Fibroblast of skin of back (primary cell): ENCODE measurements at regions not wholly inside any gene's neighbourhood (a gene's known extent, or its start where the extent isn't known, plus 50 kb on each side); places are given as distances from the start of the nearest gene placed in this dataset.
"Not testable (repeated sequence)": the region's sequence is repeated elsewhere in the genome, so short reads cannot be mapped to it uniquely, and the experiment has no call there.

Experiments
- DNase-seq: peaks from one replicate; pipeline ENCODE4 v3.0.0-alpha.2; 2013

DNA sequence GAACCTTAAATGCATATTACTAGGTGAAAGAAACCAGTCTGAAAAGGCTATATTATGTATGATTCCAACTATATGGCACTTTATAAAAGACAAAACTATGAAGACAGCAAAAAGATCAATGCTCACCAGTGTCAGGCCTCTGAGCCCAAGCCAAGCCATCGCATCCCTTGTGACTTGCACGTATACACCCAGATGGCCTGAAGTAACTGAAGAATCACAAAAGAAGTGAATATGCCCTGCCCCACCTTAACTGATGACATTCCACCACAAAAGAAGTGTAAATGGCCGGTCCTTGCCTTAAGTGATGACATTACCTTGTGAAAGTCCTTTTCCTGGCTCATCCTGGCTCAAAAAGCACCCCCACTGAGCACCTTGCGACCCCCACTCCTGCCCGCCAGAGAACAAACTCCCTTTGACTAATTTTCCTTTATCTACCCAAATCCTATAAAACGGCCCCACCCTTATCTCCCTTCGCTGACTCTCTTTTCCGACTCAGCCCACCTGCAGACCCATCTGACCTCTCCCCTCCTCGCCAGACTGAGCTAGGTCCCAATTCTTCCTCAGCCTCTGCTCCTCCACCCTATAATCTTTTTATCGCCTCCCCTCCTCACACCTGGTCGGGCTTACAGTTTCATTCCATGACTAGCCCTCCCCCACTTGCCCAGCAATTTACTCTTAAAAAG lies 1239.5 kb downstream of the OLFM4 start:
- DNase-seq = not testable (repeated sequence)

DNA sequence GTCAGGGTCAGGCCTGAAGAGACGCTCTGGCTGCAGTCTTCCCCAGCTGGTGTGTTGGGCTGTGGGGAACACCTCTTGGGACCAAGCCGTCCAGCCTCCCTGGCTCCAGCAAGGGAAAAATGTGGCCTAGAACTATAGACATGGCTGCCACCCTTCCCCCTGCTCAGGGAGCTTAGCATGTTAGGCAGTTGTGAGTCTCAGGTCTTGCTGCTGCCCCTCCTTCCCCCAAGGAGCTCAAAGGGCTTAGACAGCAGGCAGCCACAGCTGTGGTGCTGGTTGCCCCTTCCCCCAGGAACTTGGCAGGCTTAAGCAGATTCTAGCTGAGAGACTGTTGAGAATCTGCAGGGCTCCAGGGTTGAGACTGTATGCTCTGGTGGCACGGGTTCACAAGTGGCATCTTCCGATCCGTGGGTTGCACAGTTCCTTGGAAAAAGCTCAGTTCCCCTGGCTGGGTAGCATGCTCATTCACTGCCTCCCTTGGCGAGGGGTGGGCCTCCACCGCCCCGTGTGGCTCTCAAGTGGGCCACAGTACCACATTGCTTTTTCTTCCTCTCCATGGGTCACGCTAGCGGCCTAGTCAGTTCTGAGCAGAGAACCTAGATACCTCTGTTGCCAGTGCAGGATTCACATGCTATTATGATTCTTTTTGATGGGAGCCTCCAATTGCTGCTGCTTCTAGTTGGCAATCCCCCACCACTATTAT lies 1258.6 kb downstream of the OLFM4 start:
- no peak for DNase-seq

DNA sequence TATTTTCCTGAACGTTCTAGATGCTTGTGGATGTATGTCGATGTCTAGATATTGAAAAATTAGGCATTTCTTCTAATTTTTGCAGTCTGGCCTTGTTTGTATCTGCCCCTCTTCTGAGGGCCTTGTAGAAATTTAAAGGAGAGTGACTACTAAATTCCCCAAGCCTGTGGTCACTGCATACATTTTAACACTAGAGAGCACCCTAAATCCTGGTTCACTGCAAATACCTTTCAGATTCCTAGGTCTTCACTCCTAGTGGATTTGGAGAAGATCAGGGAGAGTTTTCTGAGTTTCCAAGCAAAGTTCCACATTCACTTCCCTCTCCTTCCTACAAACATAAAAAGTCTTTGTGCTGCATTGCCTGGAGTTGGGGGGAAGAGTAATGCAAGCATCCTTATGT lies 1272.5 kb downstream of the OLFM4 start:
- no peak for DNase-seq

DNA sequence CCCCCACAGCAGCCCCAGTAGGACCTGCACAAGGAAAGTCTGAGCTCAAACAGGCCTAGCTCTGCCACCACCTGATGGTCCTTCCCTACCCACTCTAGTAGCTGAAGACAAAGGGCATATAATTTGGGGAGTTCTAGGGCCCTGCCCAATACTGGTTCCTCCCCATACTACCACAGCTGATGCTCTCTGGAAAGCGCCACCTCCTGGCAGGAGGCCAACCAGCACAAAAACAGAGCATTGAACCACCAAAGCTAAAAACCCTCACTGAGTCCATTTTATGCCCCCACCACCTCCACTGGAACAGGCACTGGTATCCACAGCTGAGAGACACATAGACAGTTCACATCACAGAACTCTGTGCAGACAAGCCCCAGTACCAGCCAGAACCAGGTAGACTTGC lies 1276.8 kb downstream of the OLFM4 start:
- DNase-seq = no peak

DNA sequence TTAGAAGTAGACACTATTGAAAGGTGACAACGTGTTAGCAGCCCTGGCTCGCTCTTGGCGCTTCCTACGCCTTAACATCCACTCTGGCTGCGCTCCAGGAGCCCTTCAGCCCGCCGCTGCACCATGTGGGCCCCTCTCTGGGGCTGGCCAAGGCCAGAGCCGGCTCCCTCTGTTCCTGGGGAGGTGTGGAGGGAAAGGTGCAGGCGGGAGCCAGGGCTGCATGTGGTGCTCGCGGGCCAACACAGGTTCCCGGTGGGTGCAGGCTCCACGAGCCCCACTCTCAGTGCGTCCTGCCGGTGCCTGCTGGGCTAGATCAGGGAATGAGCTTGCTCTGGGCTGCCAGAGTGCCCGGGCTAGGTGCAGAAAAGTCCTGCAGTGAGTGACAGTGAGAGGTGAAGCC lies 1284.3 kb downstream of the OLFM4 start:
- DNase-seq = no peak

DNA sequence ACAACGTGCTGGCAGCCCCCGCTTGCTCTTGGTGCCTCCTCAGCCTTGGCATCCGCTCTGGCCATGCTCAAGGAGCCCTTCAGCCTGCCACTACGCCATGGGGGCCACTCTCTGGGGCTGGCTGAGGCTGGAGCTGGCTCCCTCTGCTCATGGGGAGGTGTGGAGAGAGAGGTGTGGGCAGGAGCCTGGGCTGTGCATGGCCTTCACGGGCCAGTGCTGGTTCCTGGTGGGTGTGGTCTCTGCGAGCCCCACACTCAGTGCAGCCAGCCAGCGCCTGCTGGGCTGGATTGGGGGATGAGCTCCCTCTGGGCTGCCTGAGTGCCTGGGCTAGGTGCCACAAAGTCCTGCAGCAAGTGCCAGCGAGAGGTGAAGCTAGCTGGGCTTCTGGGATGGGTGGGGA lies 1289.1 kb downstream of the OLFM4 start:
- DNase-seq = no peak

DNA sequence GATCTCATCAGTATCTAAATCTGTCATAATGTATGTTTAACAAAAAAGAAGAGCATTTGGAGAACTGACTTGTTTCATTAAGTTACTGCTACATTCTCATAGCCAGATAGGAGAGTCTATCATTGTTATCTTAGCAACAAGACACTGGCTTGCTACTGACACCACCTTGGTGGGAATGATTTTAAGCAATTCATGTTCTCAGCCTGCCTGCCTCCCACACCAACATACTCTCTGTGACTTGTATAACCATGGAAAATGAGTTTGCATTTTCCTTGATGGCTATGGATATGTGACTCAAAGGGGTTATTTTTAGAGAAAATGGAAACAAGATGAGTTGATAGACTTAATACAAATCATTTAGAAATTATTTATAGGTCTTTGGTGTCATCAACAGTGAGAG lies 1308.9 kb downstream of the OLFM4 start:
- DNase-seq = no peak

DNA sequence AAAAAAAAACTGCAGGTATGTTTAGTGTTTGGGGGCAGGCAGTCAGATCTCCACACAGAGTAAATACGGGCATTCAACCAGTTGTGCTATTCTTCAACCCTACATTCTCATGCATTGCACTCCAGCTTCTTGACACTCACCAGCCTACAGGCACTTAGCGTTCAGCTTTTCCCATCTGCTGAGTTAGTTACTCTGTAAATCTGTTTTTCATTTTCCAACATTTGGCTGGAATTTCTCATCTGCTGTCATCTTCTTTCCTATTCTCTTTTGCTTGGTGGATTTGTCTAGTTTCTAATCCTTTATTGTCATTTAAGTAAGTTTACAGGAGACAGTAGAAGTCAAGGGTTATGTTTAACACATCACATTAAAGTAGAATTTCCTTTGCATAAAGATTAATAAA lies 1318.9 kb downstream of the OLFM4 start:
- no peak for DNase-seq

DNA sequence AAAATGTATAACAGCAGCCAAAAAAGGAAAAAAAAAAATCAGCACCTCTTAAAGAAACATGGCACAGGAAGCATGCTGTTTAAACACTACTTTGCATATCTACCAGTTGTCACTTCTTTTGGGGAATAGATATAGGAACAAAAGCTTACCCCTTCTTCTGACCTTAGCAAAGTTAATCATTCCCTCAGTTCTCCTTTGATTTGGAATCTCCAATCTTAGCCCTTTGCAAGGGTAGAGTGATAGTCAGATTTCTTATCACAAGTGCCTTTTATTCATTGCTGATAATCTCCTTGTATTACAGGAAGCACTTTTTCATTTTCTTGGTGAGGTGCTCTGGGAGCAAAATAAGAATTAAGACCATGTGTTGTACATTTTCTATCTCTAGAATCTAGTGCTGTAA lies 1327.6 kb downstream of the OLFM4 start:
- no peak for DNase-seq

DNA sequence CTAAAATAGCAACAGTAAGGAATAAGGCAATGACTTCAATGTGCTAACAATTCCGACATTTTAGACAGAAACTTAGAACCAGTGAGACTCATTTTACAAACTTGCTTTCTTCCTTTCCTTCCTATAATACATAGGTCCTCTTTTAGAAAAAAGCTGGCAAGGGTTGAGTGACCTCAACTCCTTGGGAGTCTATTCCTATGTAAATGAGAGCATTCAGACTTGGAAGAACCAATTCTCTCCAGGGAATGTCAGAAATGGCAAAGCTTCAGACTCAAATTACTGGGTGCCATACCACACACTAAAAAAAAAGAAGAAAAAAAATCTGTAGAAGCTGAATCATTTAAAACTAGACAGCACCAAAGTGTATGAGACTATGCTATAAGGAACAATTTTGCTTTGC lies 1328.2 kb downstream of the OLFM4 start:
- no peak for DNase-seq

DNA sequence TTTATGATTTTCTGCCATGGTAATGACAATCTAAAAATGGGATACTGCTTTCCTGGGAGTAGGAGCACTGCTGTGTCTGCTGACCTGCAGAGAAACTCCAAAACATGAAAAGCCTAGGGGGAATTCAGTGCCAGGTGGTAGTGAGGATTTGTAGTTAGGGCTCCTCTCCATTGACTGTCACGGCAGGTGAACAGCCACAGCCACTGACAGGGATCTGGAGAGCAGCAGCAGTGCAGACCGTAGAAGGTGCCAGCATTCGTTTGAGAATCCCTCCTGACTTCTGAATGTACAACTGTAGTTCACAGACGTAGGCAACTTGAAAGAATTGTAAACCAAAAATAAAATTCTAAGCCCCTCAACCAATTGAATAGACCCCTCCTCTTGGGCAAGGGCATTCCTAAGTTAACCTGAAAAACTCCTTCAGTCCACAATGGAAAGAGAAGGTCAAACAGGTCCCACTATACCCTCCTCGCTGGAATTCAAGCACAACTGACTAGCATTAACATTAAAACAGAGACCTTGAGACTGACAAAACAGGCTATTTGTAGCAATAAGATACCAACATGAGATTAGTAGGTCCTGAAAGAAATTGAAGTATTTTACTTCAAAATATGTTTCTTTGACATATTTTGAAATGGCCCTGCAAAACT lies 1328.8 kb downstream of the OLFM4 start:
- no peak for DNase-seq

DNA sequence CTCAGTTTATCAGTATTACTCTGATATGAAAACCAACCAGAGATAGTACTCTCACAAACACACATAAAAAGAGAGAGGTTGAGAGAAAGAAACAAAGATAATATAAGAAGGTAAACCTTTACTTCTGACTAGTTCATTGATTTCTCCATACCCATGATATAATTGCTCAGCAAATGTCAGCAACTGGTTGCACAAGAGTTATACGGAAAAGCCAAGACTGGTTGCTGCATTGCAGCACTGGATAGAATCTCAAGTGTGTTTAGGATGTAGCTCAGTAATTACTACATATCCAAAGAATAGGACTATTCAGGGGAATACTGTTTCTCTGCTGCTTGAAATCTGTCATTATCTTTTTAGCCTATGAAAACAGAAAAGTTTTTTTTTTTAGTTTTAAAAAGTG lies 1332.8 kb downstream of the OLFM4 start:
- no peak for DNase-seq

DNA sequence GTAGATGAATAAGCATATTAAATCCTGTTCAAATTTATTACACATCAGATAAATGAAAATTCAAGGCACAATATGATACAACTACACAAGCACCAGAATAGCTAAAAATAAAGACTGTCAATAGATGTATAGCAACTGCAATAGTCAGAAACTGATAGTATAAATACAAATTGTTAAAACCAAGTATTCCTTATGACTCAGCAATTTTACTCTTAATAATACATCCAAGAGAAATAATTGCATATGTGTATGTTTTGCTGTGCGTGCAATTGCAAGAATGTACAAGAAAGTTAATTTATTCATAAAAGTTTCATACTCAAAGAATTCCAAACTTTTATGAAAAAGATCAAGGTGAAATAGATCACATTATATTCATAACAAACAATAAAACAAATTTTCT lies 1338.1 kb downstream of the OLFM4 start:
- no peak for DNase-seq

DNA sequence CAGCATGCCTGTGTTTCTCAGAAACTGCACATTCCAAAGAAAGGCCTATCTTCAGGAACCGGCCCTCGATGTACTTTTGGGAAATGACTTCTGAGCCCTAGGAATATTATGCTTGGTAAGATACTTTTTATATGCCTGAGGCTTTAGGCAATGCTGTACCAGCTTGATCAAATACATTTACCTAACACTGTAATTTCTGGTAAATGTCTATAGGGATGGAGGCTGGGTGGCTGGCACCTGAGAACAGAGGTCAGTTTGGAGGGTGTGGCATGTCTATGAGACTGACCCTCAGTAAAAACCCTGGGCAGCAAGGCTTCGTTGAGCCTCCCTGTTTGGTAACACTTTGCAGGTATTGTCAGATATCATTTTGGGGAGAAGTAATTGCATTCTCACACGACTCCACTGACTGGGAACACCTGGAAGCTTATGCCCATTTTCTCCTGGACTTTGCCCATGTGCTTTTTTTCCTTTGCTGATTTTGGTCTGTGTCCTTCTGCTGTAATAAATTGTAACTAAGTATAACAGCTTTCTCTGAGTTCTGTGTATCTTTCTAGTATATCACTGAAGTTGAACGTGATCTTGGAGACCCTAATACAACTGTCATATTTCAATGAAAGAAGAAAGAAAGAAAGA lies 1339.1 kb downstream of the OLFM4 start:
- no peak for DNase-seq

DNA sequence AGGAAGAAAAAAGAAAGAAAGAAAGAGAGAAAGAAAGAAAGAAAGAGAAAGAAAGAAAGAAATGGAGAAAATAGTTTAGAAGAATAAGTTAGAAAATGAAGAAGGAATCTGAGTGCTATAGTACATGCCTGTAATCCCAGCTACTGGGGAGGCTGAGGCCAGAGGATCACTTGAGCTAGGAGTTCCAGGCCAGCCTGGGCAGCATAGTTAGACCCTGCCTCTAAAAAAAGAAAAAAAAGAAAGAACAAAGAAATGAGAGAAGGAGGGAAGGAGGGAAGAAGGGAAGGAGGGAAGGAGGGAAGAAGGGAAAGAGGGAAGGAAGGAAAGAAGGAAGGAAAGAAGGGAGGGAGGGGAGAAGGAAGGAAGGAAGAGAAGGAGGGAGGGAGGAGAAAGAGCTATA lies 1339.8 kb downstream of the OLFM4 start:
- DNase-seq = no peak

DNA sequence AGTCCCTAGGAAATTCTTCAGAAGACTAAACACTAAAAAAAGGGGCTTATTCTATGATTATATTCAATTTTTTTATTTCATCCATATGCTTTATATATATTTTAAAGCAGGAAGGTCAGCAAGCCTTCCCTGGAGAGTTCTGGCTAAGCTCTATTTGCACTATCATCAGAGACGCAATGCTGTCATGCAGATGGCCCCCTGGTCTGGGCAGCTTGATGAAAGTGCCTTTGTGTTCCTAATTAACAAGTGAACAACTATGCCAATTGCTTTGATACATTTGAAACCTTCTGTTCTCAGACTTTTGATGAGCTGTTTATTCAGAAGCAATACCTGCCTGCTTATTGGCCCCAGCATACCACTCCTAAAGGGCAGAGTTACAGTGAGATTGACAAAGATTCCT lies 1344.6 kb downstream of the OLFM4 start:
- no peak for DNase-seq

DNA sequence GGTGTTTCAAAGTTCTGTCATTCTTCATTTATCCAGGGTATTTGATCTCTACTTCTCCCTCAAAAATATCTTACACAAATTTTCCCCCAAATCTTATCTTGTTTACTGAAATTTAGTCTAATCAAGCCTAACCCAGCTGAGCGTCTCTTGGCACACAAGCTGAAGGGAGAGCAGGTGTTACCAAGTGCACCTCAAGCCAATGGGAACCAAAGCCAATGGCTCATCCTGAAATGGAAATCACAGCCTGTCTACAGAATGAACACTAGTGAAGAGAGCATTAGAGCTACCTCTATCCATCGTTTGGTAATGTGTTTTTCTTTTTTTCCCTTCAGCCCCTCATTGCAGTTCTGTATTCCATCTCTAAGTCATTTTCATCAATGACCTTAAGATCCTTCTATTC lies 1350.8 kb downstream of the OLFM4 start:
- no peak for DNase-seq

DNA sequence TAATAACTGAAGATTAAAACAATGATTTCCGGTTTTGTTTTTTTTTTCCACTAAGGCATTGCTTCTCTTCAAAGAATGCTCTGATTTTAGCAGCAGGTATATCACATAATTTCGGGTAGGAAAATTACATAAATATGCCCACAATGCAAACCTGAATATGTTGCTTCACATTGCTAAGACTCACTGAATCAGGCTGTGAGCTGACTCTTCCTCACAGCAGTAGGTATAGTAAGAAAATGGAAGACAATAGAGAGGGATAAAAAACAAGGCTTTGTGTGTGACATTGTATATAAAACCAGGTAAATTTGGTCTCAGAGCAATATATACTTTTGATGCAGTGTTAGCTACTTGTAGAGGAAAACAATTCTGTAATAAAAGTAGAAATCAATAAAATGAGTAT lies 1355.0 kb downstream of the OLFM4 start:
- DNase-seq = no peak

DNA sequence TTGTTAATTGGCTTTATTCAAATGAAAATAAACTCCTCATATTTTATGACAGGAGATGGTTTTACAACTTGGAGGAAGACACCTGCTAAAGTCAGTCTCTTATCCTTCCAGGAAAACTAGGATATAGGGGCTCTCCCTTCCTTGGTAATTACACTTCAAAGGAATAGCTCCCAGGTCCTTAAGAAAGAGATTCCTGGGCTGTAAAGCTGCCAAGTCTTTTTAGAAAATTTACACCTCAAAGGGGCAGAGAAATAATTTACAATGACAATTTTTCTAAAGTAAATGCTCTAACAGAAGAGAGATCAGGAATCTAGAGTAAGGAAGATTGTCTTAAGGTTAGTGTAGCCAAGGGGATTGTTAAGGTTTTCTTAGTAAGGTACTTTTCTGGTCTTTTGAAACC lies 1359.0 kb downstream of the OLFM4 start:
- no peak for DNase-seq

DNA sequence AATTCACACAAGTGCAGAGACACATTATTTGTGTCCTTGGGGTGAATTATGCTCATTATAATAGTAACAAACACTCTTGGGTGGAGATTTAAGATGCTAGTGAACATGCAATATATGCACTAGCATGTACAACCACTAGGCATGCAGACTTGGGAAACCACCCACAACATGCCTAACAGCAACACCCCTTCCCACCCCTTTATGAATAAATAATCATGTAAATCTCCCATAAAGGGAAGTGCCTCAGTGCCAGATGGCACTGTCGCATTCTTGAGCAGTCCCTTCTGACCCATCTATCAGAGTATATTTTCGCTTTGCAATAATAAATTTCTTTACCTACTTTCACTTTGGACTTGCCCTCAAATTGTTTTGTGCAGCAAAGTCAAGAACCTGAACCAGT lies 1362.2 kb downstream of the OLFM4 start:
- no peak for DNase-seq

DNA sequence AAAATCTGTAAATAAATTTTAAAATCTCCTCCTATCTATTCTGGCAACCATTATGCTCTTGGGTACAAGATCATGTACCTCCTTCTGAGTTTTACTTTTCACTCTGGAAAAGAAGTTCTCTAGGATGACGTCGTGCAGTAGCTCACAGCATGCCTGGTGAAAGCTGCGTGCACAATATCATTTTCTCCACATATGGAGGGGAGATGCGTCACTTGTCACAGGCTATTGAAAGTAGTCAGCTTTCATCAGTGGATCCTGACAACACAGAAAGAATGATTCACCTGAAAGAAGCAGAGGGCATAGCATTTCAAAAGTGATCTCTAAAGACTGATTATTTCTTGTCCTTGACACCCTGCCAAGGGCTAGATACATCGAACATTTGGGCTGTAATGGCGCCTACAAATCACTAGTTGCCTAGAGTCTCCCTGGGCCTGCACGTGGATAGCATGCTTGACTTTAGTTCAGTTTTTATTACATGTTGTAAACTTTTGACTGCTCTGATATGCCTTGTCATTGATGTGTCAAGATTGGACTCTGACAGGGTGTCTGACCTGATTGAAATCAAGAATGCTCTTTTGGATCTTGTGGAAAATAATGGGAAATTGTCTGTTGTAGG lies 1365.6 kb downstream of the OLFM4 start:
- no peak for DNase-seq

DNA sequence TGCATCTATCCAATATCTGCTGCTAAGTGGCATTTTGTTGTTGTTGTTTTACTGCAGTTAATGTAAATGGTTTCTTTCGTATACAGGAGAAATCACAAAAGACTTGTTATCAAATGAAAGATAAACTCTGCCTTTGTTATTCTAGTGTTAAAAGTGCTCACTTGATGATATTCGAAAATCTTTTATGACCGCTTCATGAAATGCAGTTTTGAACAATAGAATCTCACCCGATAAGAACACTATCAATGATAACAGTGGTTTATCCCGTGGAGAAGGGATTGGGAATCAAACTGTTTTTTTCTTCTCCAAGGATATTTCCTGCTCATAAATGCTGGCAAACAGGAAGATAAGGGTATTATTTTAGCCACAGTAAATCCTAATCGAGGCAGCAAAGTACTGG lies 1366.3 kb downstream of the OLFM4 start:
- no peak for DNase-seq

DNA sequence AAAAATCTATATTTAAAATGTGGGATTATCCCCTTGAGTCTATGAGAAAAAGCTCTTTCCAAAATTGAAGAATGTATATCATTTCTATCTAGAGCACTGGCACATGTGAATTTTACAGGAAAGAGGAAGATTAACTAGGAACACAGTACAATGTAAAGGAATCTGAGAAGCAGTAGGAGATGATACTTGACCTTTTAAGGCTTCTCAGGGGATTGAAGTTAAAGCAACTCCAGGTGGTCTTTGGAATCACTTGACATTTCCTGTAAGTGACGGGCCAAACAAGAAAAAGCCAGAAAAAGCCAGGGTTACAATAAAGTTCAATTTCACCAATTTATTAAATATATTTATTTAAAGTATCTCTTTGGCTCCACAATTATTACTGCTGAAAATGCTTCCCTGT lies 1373.9 kb downstream of the OLFM4 start:
- no peak for DNase-seq
